ENCODE measurements at regions not wholly inside any gene's neighbourhood (a gene's known extent, or its start where the extent isn't known, plus 50 kb on each side); places are given as distances from the start of the nearest gene placed in this dataset.

- no peak overlapping the region for H3K27ac ChIP-seq
- no peaks in the 10 kb centered on the region for H3K4me1 ChIP-seq
- no peaks in the 10 kb centered on the region for H3K27me3 ChIP-seq (ENCODE audit: control insufficient read depth, insufficient read depth, low read length)
- no peak overlapping the region for H3K4me2 ChIP-seq (ENCODE audit: low read length)
- no peaks in the 10 kb centered on the region for H3K36me3 ChIP-seq (ENCODE audit: control insufficient read depth, insufficient read depth, low read length)
- H3K9ac ChIP-seq: no peak overlapping the region
- H3K4me3 ChIP-seq (ENCODE audit: low read depth, low read length): no peak overlapping the region
- no peak for TF ChIP-seq CTCF (IDR thresholded peaks at IDR 0.05)
- no peaks in the 10 kb centered on the region for H3K79me2 ChIP-seq
- H3K9me3 ChIP-seq (ENCODE audit: control insufficient read depth, low read length): no peaks in the 10 kb centered on the region
- no peak overlapping the region for H2AFZ ChIP-seq
These were observed 190.3 kb downstream of the ARL4C start for GRCh38 chr2:234306426-234307173.

GRCh38 chr2:234305846-234306245 lies 191.0 kb downstream of the ARL4C start:
- no peaks in the 10 kb centered on the region for H3K9me3 ChIP-seq (ENCODE audit: control insufficient read depth, low read length)
- H2AFZ ChIP-seq: no peak overlapping the region

GRCh38 chr2:234304950-234305349 lies 191.9 kb downstream of the ARL4C start:
- H2AFZ ChIP-seq: no peak overlapping the region
- TF ChIP-seq CTCF (IDR thresholded peaks at IDR 0.05): no peak
- no peaks in the 10 kb centered on the region for H3K9me3 ChIP-seq (ENCODE audit: control insufficient read depth, low read length)
- H3K79me2 ChIP-seq: no peaks in the 10 kb centered on the region
- H3K4me3 ChIP-seq (ENCODE audit: low read depth, low read length): no peak overlapping the region
- H3K4me2 ChIP-seq (ENCODE audit: low read length): no peak overlapping the region
- no peak overlapping the region for H3K9ac ChIP-seq
- no peaks in the 10 kb centered on the region for H3K4me1 ChIP-seq
- no peaks in the 10 kb centered on the region for H3K27me3 ChIP-seq (ENCODE audit: control insufficient read depth, insufficient read depth, low read length)
- no peak overlapping the region for H3K27ac ChIP-seq
- H3K36me3 ChIP-seq (ENCODE audit: control insufficient read depth, insufficient read depth, low read length): no peaks in the 10 kb centered on the region

More at GRCh38 chr2:234305846-234306245, 191.0 kb downstream of the ARL4C start:
- no peak for TF ChIP-seq CTCF (IDR thresholded peaks at IDR 0.05)
- no peak overlapping the region for H3K27ac ChIP-seq
- no peak overlapping the region for H3K4me3 ChIP-seq (ENCODE audit: low read depth, low read length)
- no peaks in the 10 kb centered on the region for H3K79me2 ChIP-seq
- no peaks in the 10 kb centered on the region for H3K27me3 ChIP-seq (ENCODE audit: control insufficient read depth, insufficient read depth, low read length)
- no peaks in the 10 kb centered on the region for H3K4me1 ChIP-seq
- H3K9ac ChIP-seq: no peak overlapping the region
- H3K36me3 ChIP-seq (ENCODE audit: control insufficient read depth, insufficient read depth, low read length): no peaks in the 10 kb centered on the region
- no peak overlapping the region for H3K4me2 ChIP-seq (ENCODE audit: low read length)

- no peaks in the 10 kb centered on the region for H3K9me3 ChIP-seq (ENCODE audit: control insufficient read depth, low read length)
- TF ChIP-seq CTCF (IDR thresholded peaks at IDR 0.05): no peak
- H3K27ac ChIP-seq: no peak overlapping the region
- H2AFZ ChIP-seq: no peak overlapping the region
- H3K36me3 ChIP-seq (ENCODE audit: control insufficient read depth, insufficient read depth, low read length): no peaks in the 10 kb centered on the region
- no peak overlapping the region for H3K9ac ChIP-seq
- no peak overlapping the region for H3K4me3 ChIP-seq (ENCODE audit: low read depth, low read length)
- no peaks in the 10 kb centered on the region for H3K27me3 ChIP-seq (ENCODE audit: control insufficient read depth, insufficient read depth, low read length)
- no peaks in the 10 kb centered on the region for H3K4me1 ChIP-seq
- H3K79me2 ChIP-seq: no peaks in the 10 kb centered on the region
- H3K4me2 ChIP-seq (ENCODE audit: low read length): no peak overlapping the region
These were observed 194.3 kb downstream of the ARL4C start for GRCh38 chr2:234302664-234302991.

Data from parathyroid adenoma (tissue), 2 donors.